GM18907 (cell line): ENCODE measurements at regions not wholly inside any gene's neighbourhood (a gene's known extent, or its start where the extent isn't known, plus 50 kb on each side); places are given as distances from the start of the nearest gene placed in this dataset.

Experiments
- ATAC-seq: cut with Tn5 transposase; IDR thresholded peaks from one replicate; pipeline ENCODE4 v1.9.1; 2021; ENCODE audit warnings: mild to moderate bottlenecking, moderate library complexity; ENCODE audit not compliant: unreplicated experiment

- no peak for ATAC-seq
These were observed 274.4 kb upstream of the SEMA6A start for GRCh38 chr5:116848954-116849581.

- ATAC-seq = no peak
These were observed 273.3 kb upstream of the SEMA6A start for GRCh38 chr5:116847960-116848359.

GRCh38 chr5:116844015-116844414 is 269.4 kb upstream of the SEMA6A start:
- no peak for ATAC-seq

GRCh38 chr5:116842514-116842961 is 267.9 kb upstream of the SEMA6A start:
- no peak for ATAC-seq

- ATAC-seq = no peak
These were observed 267.1 kb upstream of the SEMA6A start for GRCh38 chr5:116841734-116842133.

- no peak for ATAC-seq
These were observed 263.5 kb upstream of the SEMA6A start for GRCh38 chr5:116838011-116838536.

GRCh38 chr5:116834796-116835515 is 260.3 kb upstream of the SEMA6A start:
- ATAC-seq = no peak

GRCh38 chr5:116830079-116830478 is 255.5 kb upstream of the SEMA6A start:
- no peak for ATAC-seq

GRCh38 chr5:116827078-116827477 is 252.5 kb upstream of the SEMA6A start:
- ATAC-seq = no peak

- no peak for ATAC-seq
These were observed 250.9 kb upstream of the SEMA6A start for GRCh38 chr5:116825486-116825885.

GRCh38 chr5:116824751-116825438 is 250.3 kb upstream of the SEMA6A start:
- ATAC-seq = no peak

- no peak for ATAC-seq
These were observed 240.2 kb upstream of the SEMA6A start for GRCh38 chr5:116814626-116815385.

GRCh38 chr5:116813906-116814305 is 239.3 kb upstream of the SEMA6A start:
- ATAC-seq = no peak

GRCh38 chr5:116813356-116813755 is 238.7 kb upstream of the SEMA6A start:
- no peak for ATAC-seq

GRCh38 chr5:116810951-116811350 is 236.3 kb upstream of the SEMA6A start:
- ATAC-seq = no peak

GRCh38 chr5:116806836-116807235 is 232.2 kb upstream of the SEMA6A start:
- no peak for ATAC-seq

GRCh38 chr5:116799401-116799800 is 224.8 kb upstream of the SEMA6A start:
- no peak for ATAC-seq

GRCh38 chr5:116795189-116795588 is 220.6 kb upstream of the SEMA6A start:
- ATAC-seq = no peak

- no peak for ATAC-seq
These were observed 214.9 kb upstream of the SEMA6A start for GRCh38 chr5:116789522-116789921.

GRCh38 chr5:116788851-116789403 is 214.3 kb upstream of the SEMA6A start:
- ATAC-seq = no peak

GRCh38 chr5:116787570-116787969 is 212.9 kb upstream of the SEMA6A start:
- no peak for ATAC-seq
